Gastroesophageal sphincter (tissue), 4 donors: ENCODE measurements at regions not wholly inside any gene's neighbourhood (a gene's known extent, or its start where the extent isn't known, plus 50 kb on each side); places are given as distances from the start of the nearest gene placed in this dataset.

ENCODE experiments used
- ATAC-seq: fragments of 150-250 bp; one replicate; pipeline ENCODE4 v1.9.1; 2016; ENCODE audit warnings: mild to moderate bottlenecking, moderate library complexity
- H3K27ac ChIP-seq, 4 donors: fragments of 200-600 bp; sonication (generic) in 3 of 4; 1 replicate in 3 of 4; 2 replicates in 1 of 4; pipeline ENCODE4 v1.5.1; 2016 to 2019
- H3K27me3 ChIP-seq: fragments of 200-600 bp; sonication (generic); one replicate; pipeline ENCODE4 v1.5.1; 2019
- H3K36me3 ChIP-seq, 2 donors: fragments of 200-600 bp; sonication (generic); one replicate each; pipeline ENCODE4 v1.5.1; 2019; ENCODE audit warnings: control low read depth in 1 of 2
- H3K4me1 ChIP-seq, 3 donors: fragments of 200-600 bp; sonication (generic); 1 replicate in 2 of 3; 2 replicates in 1 of 3; pipeline ENCODE4 v1.5.1; 2016 to 2019; ENCODE audit warnings: control low read depth in 2 of 3
- H3K4me3 ChIP-seq, 2 donors: fragments of 200-600 bp; sonication (generic); one replicate each; pipeline ENCODE4 v1.5.1; 2019; ENCODE audit warnings: mild to moderate bottlenecking in 1 of 2, moderate library complexity in 1 of 2
- H3K9me3 ChIP-seq, 3 donors: fragments of 200-600 bp; sonication (generic); one replicate each; pipeline ENCODE4 v1.5.1; 2017 to 2019; ENCODE audit warnings: control low read depth in 2 of 3
- CTCF ChIP-seq, 4 experiments: fragments of 200-600 bp in 2 of 4; fragments of 450-650 bp in 2 of 4; sonication (generic) in 1 of 4; IDR thresholded peaks; one replicate each; pipeline ENCODE4 v1.5.1; 2017 to 2019; ENCODE audit warnings: antibody characterized with exemption in 4 of 4, mild to moderate bottlenecking in 2 of 4, moderate library complexity in 2 of 4
- EP300 ChIP-seq: sonication (generic); formaldehyde crosslinking; IDR thresholded peaks from one replicate; pipeline ENCODE4 v1.6.1; 2017; ENCODE audit warnings: antibody characterized with exemption, mild to moderate bottlenecking
- POLR2A ChIP-seq, 2 donors: fragments of 450-650 bp; IDR thresholded peaks; one replicate each; pipeline ENCODE4 v1.6.1; 2017; ENCODE audit warnings: antibody characterized with exemption in 2 of 2, mild to moderate bottlenecking in 2 of 2, moderate library complexity in 1 of 2
- POLR2AphosphoS5 ChIP-seq: sonication (generic); formaldehyde crosslinking; IDR thresholded peaks from one replicate; pipeline ENCODE4 v1.6.1; 2017; ENCODE audit warnings: antibody characterized with exemption
- WGBS, 2 donors: methylation state at CpG; one replicate each; pipeline ENCODE4 v1.1.5; 2018; ENCODE audit warnings: low coverage in 1 of 2; 5-methylcytosine and 5-hydroxymethylcytosine counted together

GRCh38 chr10:8128511-8128910 lies 74.0 kb downstream of the GATA3 start:
- no peaks in the 10 kb centered on the region for H3K36me3 ChIP-seq
- no peak for ATAC-seq
- H3K4me3 ChIP-seq: no peak overlapping the region
- no peak overlapping the region for H3K27ac ChIP-seq
- no peaks in the 10 kb centered on the region for H3K4me1 ChIP-seq
- H3K9me3 ChIP-seq: no peaks in the 10 kb centered on the region
- peaks cover 12% of the 10 kb centered on the region for H3K27me3 ChIP-seq
- no peak for TF ChIP-seq EP300
- TF ChIP-seq POLR2A (IDR thresholded peaks at IDR 0.05): no peak
- no peak for TF ChIP-seq POLR2AphosphoS5
- WGBS, 2 donors: 88% methylated on average over 3 of the region's 3 CpGs; no CpG with 5 or more reads in 1 of the 2 donors

DNA sequence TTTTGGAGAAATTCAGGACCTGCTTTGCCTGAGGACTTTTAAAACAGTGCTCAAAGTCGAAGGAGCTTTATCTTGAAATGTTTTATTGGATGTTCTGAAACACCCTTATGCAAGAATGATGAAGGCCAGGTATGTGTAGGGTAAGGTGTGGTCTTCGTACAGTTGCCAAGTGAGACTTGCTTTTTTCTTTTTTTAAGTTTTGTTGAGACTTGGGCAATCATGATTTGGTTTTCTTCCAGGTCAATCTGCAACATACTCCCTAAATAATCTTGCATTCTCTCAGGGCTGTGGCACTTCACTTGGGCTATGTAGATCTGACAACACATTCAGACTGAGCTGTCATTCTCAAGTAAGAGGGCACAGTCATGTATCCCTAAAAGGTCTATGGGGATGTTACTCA lies 75.0 kb downstream of the GATA3 start:
- TF ChIP-seq EP300 (no peak), CTCF (IDR thresholded peaks at IDR 0.05) (no peak), POLR2AphosphoS5 (no peak), POLR2A (IDR thresholded peaks at IDR 0.05) (no peak)
- Histone ChIP-seq H3K9me3 (no peaks in the 10 kb centered on the region), H3K36me3 (no peaks in the 10 kb centered on the region), H3K27ac (no peak overlapping the region), H3K4me1 (no peaks in the 10 kb centered on the region), H3K27me3 (peaks cover 12% of the 10 kb centered on the region), H3K4me3 (no peak overlapping the region)
- WGBS, 2 donors: 73 to 76% methylated on average over 2 of the region's 2 CpGs
- no peak for ATAC-seq

GRCh38 chr10:8130973-8131911 lies 76.8 kb downstream of the GATA3 start:
- WGBS, 2 donors: 73 to 89% methylated on average over 3 to 8 of the region's 8 CpGs

GRCh38 chr10:8133146-8133545 lies 78.7 kb downstream of the GATA3 start:
- Histone ChIP-seq H3K4me1 (no peaks in the 10 kb centered on the region), H3K36me3 (no peaks in the 10 kb centered on the region), H3K27ac (no peak overlapping the region), H3K27me3 (no peaks in the 10 kb centered on the region), H3K4me3 (no peak overlapping the region), H3K9me3 (no peaks in the 10 kb centered on the region)
- WGBS, 2 donors: 50 to 75% methylated on average over 2 to 7 of the region's 8 CpGs
- no peak for ATAC-seq
- no peak for TF ChIP-seq CTCF (IDR thresholded peaks at IDR 0.05)
- no peak for TF ChIP-seq POLR2A (IDR thresholded peaks at IDR 0.05)
- no peak for TF ChIP-seq POLR2AphosphoS5
- no peak for TF ChIP-seq EP300

More at GRCh38 chr10:8130973-8131911, 76.8 kb downstream of the GATA3 start:
- no peak for ATAC-seq
- TF ChIP-seq CTCF (IDR thresholded peaks at IDR 0.05): no peak
- TF ChIP-seq POLR2A (IDR thresholded peaks at IDR 0.05): no peak
- TF ChIP-seq POLR2AphosphoS5: no peak
- TF ChIP-seq EP300: no peak
- Histone ChIP-seq H3K27me3 (peaks cover 9% of the 10 kb centered on the region), H3K27ac (no peak overlapping the region), H3K4me1 (no peaks in the 10 kb centered on the region), H3K4me3 (no peak overlapping the region), H3K36me3 (no peaks in the 10 kb centered on the region), H3K9me3 (no peaks in the 10 kb centered on the region)

DNA sequence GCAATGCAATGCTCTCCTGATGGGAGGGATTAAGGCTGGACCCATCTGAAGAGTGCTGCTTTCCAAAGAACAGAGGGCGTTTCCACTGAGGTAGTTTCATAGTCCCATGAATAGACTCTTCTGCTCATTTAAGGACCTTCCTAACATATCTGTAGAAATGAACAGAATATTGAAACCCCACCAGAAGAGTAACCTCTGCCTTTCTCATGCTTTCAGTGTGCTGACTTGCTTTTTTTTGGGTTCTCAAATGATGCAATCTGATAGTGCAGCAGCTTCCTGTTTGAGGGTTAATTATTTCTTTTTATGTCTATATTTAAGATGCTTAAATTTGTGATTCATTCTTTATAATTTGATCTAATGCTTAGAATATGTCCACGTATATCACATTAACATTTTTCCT lies 82.2 kb downstream of the GATA3 start:
- Histone ChIP-seq H3K9me3 (no peaks in the 10 kb centered on the region), H3K4me1 (no peaks in the 10 kb centered on the region), H3K27me3 (peaks cover 6% of the 10 kb centered on the region), H3K27ac (no peak overlapping the region), H3K36me3 (no peaks in the 10 kb centered on the region), H3K4me3 (no peak overlapping the region)
- WGBS, 2 donors: 58 to 65% methylated on average over 2 of the region's 2 CpGs
- TF ChIP-seq CTCF (IDR thresholded peaks at IDR 0.05) (no peak), EP300 (no peak), POLR2A (IDR thresholded peaks at IDR 0.05) (no peak), POLR2AphosphoS5 (no peak)
- ATAC-seq: no peak
